Dermis microvascular lymphatic vessel endothelial cell (primary cell): ENCODE measurements at regions not wholly inside any gene's neighbourhood (a gene's known extent, or its start where the extent isn't known, plus 50 kb on each side); places are given as distances from the start of the nearest gene placed in this dataset.

ENCODE experiments used
- DNase-seq, 2 donors: peaks; one replicate each; pipeline versions ENCODE4 v3.0.0 to v3.0.0-alpha.2; 2010; ENCODE audit warnings: low read depth in 2 of 2

- DNase-seq = no peak
Observed at GRCh38 chr6:23202207-23202606, 632.8 kb downstream of the HDGFL1 start.

- no peak for DNase-seq
Observed at GRCh38 chr6:23212398-23212797, 643.0 kb downstream of the HDGFL1 start.

DNA sequence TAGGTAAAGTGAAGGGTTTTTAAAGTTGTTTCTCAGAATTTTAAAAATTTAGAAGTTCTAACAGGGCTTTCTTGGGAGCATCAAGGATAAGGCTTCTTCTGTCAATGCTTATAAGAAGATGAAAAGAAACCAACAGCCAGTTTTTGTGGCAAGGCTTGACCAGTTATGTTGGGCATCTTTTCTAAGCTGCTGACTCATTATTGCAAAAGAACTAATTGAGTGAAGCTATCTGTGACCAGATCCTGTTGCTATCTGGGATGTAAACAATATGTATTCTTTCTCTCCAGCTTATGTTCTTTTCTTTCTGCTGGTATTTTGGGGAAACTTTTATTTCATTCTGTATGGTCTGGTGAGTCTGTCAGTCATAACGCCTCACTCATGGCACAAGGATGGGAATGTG lies 643.8 kb downstream of the HDGFL1 start:
- no peak for DNase-seq

GRCh38 chr6:23213651-23214050 lies 644.3 kb downstream of the HDGFL1 start:
- no peak for DNase-seq

- peak; percentile 50 to 89 for DNase-seq
Observed at GRCh38 chr6:23218751-23219150, 649.4 kb downstream of the HDGFL1 start.

DNA sequence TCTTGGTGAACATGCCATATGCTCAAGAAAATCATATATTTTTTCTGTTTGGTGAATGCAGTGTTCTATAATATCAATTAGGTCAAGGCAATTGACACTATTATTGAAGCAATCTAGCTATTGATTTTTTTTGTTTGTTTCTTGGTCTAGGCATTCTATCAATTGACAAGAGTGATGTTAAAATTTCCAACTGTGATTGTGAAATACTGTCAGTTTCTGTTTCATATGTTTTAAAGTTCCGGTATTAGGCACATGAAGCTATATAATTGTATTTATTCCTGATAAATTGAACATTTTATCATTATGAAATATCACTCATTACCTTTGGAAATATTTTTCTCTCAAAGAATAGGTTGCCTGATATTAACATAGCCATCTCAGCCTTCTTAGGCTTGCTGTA lies 653.4 kb downstream of the HDGFL1 start:
- DNase-seq = no peak

DNA sequence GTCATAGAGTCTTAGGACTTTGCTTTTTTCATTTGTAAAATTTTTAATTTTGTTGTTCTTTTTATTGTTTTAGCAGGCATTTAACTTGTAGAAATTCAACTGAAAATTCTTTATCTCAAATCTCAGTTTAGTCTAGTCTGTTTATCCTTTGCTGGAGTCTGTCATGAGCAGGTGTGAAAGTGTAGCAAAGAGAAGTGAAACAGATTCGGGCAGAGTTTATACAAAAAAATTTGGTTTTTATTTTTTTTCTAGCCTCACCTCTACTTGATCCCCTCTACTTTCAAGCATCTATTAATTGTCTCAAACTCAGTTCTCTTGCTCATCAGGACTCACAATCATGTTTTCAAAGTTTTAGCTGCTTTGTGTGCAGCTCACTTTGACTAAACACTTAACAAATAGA lies 655.2 kb downstream of the HDGFL1 start:
- no peak for DNase-seq

- no peak for DNase-seq
Observed at GRCh38 chr6:23228439-23229024, 659.2 kb downstream of the HDGFL1 start.

- no peak for DNase-seq
Observed at GRCh38 chr6:23243854-23244253, 674.5 kb downstream of the HDGFL1 start.

- no peak for DNase-seq
Observed at GRCh38 chr6:23244300-23244699, 674.9 kb downstream of the HDGFL1 start.

- no peak for DNase-seq
Observed at GRCh38 chr6:23245572-23245971, 676.2 kb downstream of the HDGFL1 start.

- no peak for DNase-seq
Observed at GRCh38 chr6:23246896-23247295, 677.5 kb downstream of the HDGFL1 start.

- DNase-seq = no peak
Observed at GRCh38 chr6:23250556-23250955, 681.2 kb downstream of the HDGFL1 start.

DNA sequence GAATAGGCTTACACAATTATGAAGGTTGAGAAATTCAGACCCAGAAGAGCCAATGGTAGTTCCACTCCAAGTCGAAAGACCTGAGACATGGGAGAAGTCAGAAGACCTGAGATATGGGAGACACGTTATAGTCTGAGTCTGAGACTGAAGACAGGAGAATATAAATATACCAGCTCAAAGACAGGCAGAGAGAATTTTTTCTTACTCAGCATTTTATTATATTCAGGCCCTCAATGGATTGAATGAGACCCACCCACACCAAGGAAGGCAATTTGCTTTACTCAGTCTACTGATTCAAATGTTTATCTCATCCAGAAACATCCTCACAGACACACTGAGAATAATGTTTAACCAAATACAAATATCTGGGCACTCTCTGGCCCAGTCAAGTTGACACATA lies 693.5 kb downstream of the HDGFL1 start:
- DNase-seq = no peak

- no peak for DNase-seq
Observed at GRCh38 chr6:23265270-23265669, 695.9 kb downstream of the HDGFL1 start.

DNA sequence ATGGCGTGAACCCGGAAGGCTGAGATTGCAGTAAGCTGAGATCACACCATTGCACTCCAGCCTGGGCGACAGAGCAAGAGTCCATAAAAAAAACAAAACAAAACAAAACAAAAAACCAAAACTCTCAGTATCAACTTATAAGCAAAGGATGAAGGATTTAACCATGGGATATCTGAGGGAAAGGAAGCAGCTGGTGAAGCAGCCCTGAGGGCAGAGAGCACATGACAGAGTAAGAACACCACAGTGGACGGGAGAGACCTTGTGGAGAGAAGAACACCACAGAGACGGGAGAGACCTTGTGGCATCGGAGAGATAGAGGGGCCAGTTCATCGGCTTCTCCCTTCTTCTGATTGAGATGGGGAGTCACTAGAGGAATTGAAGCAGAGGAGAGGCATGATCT lies 697.2 kb downstream of the HDGFL1 start:
- no peak for DNase-seq

- no peak for DNase-seq
Observed at GRCh38 chr6:23267651-23268050, 698.3 kb downstream of the HDGFL1 start.

GRCh38 chr6:23268348-23268747 lies 699.0 kb downstream of the HDGFL1 start:
- no peak for DNase-seq

DNA sequence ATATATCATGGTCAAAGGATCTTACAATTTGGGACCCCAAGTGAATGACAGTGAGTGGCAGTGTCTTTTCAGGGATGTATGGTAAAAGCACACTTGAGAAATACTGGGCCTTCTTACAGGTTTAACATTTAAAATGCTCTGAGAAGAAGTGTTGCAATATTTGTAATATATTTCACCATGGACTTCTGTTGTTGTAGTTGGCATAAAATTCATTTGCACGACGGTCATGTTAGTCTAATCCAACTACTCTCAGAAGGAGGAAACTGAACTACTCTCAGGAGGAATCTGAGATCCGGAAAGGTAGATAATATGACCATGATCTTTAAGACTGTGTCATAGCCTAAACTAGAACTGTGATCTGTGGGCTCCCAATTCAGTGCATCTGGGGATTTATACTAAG lies 700.1 kb downstream of the HDGFL1 start:
- DNase-seq = no peak

- no peak for DNase-seq
Observed at GRCh38 chr6:23272536-23272935, 703.2 kb downstream of the HDGFL1 start.

GRCh38 chr6:23277521-23278179 lies 708.3 kb downstream of the HDGFL1 start:
- no peak for DNase-seq

DNA sequence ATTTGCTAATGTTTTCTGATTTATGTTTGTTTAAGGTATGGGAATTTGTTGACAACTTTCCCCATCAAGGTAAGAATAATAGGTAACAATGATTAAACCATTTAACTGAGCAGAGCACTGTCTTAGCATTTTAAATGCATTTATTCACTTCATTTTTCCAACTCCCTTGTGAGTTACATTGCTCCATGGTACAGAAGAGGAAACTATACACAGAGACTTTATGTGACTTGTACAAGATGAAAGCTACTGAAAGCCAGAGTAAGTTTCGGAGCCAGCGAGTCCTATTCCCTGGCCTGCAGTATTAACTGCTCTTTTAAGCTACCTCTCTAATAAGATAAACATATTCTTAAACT lies 708.8 kb downstream of the HDGFL1 start:
- DNase-seq = no peak

DNA sequence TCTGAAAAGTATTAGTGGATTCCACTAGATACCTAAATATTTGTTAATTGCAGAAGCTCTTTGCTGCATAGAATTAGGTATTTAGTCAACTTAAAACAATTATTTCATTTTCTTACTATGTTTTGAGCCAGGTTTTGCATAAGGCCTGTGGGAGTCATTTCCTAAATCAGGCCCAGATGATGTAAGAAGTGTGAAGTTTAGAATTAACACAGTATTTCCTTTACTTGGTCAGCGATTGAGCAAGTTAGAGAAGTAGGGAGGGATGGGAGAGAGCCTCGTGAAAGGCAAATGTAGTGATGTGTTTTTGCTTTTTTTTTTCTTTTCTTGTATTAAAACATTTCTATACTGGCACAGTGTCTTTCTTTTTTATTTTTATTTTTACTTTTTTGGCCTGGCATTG lies 711.1 kb downstream of the HDGFL1 start:
- DNase-seq = no peak
